HG02981 (cell line): ENCODE measurements at regions not wholly inside any gene's neighbourhood (a gene's known extent, or its start where the extent isn't known, plus 50 kb on each side); places are given as distances from the start of the nearest gene placed in this dataset.

Source experiments
- ATAC-seq: cut with Tn5 transposase; IDR thresholded peaks from one replicate; pipeline ENCODE4 v1.9.1; 2021; ENCODE audit warnings: mild to moderate bottlenecking, moderate library complexity; ENCODE audit not compliant: unreplicated experiment

DNA sequence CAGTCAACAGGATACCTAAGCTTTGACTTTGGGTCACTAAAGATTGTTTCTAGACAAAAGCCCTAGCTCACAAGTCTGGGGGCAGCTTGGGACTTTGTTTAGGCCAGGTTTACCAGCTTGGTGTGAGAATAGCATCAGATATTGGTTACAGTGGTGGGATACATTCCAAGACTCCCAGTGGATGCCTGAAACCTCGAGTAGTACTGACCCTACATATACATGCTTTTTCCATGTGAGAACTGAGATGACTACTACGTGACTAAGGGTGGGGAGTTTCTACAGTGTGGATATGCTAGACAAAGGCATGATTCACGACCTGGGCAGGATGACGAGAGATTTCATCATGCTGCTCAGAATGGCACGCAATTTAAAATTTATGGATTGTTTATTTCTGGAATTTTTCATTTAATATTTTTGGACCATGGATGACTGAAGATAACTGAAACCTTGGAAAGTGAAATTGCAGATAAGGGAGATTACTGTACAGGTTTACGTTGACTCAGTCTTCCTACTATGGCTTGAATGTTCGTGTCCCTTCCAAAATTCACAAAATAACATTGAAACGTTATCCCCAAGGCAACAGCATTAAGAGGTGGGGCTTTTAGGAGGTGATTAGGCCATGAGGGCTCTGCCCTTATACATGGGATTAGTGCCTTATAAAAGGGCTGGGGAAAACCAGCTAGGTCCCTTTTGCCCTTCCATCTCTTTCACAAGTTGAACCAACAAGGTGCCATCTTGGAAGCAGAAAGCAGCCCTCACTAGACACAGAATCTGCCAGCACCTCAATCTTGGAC is 50.2 kb upstream of the CTAGE1 start:
- ATAC-seq, result no peak

GRCh38 chr18:22468554-22468891 is 50.8 kb upstream of the CTAGE1 start:
- no peak for ATAC-seq

DNA sequence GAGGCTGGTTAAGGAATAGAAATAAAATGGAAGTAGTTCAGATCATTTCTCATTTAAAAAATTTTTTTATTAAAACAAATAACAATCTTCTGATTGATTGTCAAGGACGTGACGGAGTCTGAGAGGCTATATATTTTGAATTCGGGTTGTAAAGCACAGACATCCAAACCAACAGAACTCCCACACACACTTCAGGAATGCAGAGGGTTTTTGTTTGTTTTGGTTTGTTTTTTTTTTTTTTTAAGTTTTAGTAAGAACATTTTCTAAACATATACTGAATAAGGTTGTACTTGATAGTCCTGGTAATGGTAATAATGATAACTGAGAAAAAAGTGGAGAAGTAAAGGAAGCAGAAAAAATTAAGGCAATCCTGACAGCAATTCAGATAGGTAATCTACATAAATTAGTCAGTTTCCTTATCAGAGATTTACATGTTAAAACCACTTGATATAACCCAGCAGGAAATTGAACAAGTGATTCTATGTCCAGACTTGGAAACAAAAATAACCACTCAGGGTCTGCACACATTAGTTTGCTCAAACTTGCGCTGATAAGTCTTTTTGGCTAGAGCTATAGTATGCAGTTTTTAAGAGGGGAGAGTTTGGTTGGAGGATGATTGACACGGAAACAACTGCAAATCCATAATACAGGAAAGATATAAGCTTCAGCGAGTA is 51.5 kb upstream of the CTAGE1 start:
- no peak for ATAC-seq

DNA sequence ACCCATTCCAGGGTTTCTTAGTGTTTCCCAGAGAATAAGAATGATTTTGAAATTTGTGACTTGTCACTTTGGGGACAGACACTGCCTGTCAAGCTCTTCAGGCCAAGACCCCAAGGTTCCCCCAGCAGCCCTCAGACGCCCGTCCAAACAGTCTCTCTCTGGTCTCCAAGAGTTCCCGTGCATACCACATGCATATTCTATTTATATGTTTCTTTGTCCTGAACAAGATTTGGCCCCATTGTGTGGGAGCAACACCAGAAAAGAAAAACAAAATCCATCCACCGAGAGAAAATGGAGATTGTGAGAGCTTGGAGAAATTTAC is 52.2 kb upstream of the CTAGE1 start:
- ATAC-seq, result no peak

DNA sequence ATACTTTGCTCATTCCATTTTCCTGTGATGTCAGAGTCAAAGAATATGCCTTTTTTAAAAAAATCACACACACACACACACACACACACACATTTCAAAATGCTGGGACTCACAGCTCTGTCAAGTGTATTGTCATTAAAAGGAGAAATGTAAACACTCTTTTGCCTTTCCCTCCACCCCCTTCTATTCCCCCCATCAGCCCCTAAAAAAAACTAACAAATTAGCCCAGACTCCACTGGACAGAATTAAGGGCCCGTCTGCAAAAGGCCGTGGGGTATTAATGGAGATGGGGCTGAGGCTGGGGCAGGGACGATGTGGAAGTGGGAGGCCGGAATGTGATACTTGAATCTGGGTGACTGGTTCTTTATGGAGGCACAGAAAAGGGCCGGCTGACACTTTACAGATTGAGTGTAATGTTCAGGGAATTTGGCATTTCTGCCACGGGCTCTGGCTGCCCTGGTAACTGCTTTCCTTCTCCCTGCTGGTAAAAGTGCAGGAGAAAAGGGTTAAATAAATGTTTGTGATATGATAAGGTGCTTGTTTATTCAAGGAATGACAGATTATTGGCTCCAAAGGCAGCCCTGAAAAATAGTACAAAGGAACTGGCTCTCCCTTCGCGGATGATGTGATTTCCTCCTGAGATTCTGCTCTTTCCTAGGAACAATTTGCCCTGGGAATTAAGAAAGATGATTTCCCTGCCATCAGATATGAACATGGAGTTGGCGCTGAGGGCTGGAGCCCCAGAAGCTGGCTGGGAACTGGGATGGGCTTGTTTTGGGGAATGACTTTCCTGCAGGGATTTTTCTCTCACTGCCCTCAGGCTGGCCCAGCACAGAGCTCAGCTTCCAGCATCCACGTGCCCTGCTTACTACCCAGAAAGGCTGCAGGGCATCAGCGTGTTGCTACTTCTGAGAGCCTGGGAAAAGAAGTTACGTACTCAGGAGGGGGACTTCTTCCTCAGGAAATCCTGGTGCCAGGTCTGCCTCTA is 52.8 kb upstream of the CTAGE1 start:
- no peak for ATAC-seq

DNA sequence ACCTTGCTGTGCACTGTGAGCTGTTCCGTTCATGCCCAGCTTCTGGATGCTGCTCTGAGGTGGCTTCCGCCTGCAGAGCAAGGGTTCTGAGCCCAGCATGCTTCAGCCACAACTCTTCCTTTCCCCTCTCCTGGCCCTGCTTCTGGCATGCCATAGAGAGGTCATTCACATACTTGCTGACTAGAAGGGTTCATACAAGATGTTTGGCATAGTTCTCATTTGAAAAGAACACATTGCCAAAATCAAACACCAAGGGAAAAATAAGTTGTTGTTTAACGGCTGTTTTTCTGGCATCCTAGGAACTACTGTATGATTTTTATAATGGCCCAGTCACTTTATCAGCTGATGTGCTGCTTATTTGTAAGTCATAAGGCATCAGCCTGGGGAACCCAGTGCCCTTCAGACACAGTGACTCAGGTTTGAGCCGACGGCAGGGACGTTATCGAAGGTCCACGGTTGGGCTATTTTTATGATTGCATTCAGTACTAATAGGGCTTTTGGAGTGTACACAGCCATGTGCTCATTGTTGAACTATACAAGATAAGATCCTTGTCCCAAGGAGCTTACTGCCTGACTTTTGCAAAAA is 53.9 kb upstream of the CTAGE1 start:
- ATAC-seq, result no peak

DNA sequence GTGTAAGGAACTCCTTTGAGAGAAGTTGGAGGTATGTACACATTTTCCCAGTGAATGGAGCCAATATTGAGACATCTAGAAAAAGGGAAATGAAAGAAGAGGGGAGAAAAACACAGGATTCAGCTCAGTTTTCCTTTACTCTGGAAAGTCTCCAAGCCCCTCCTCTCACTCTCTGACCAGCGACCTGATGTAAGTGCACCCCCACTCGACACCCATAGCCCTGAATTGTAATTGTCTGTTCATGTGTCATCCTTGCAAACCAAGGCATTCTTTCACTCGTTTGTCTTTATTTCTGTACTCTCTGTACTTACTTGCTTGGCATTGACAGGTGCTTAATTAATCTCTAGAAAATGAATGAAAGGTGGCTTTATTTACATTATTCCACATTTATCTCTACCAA is 55.7 kb upstream of the CTAGE1 start:
- ATAC-seq, result no peak

- ATAC-seq, result no peak
These were observed 57.8 kb upstream of the CTAGE1 start for GRCh38 chr18:22475426-22476100.

DNA sequence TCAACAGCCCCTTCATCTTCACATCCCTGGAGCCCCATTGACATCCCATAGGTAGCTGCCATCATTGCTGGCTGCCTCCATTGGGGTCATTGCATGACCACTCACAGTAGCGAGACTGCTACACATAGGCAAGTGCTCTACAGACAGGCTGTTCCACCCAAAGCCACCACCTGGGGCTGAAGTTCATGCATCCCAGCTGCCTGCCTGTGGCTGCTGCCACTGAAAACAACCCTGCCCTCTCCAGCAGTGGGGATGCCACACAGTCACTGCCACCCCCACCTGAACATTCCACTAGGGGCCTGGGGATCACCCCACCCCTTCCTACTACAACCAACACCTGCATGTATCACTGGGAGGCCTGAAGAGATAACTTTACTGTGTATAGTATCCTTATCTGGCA is 59.5 kb upstream of the CTAGE1 start:
- no peak for ATAC-seq

- ATAC-seq, result no peak
These were observed 65.2 kb upstream of the CTAGE1 start for GRCh38 chr18:22482948-22483347.

DNA sequence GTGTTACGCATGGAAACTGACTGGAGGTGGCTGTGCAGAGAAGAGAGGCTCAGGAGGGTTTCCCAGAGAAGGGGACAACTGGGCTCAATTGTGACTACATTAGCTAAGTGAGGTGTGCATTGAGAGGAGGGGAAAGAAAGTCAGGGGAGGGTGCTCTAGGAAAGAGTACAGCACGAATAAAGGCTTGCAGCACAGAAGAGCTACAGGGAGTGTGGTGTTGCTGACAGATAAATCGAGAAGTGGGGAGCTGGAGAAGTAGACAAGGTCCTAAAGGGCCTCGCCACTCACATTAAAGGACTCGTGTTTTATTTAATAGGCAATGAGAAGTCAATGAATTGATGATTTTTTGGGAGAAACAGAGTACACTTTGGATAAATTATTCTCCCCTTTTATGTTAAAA is 65.7 kb upstream of the CTAGE1 start:
- no peak for ATAC-seq

DNA sequence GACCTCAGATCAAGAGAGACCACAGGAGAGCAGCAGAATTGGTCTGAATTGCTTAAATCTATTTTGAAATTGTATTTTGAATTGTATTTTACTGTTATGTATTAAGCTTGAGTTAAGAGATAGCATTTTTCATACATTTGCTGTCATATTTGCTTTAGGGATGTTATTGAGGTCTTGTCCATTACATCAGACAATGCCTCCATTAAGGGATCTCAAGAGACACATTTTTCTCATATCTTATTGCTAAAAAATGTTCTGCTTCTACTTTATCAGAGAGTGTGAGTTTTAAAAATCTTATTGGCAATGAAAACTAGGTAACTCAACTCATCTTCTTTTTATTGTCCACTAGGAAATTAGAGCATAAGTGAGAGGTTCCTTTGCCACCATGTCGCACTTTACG is 66.8 kb upstream of the CTAGE1 start:
- no peak for ATAC-seq

DNA sequence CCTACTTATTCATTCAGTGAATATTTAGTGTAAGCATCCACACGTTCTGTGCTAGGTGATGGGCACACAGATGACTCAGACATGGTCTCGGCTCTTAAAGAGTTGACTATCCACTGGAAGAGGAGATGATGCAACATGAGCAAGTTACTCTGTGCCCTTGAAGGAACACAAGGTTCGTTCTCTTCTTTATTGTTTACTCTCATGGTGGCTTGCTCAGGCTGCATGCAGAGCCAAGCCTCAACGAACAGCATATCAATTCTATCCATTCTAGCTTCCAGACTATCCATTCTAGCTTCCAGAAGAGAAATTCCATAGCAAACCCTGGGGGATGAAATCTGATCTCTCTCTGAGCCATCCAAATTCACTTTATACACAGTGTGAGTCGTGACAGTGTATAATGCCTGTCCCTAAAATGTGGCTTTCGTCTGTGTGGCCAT is 68.1 kb upstream of the CTAGE1 start:
- no peak for ATAC-seq

DNA sequence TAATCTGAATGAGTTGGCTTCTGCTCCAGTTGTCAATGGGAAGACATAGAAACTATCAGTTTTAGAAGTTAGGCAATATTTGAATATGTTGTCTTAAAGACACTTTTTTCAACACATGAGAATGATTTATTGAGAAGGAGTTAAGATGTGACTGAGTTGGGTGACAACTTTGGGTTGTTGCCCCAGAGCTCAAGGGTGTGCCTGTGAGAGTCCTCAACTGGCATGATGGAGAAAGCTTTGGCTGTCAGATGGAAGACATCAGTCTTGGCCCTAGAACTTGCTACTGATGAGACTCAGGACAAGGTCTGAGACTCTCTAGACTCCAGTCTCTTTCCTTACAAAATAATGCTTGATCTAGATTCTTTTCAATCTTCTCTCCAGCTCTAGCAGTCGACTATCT is 69.0 kb upstream of the CTAGE1 start:
- no peak for ATAC-seq

GRCh38 chr18:22488554-22488953 is 70.8 kb upstream of the CTAGE1 start:
- ATAC-seq, result no peak

- ATAC-seq, result no peak
These were observed 72.0 kb upstream of the CTAGE1 start for GRCh38 chr18:22489704-22490103.

GRCh38 chr18:22490429-22490846 is 72.7 kb upstream of the CTAGE1 start:
- no peak for ATAC-seq

- ATAC-seq, result no peak
These were observed 75.5 kb upstream of the CTAGE1 start for GRCh38 chr18:22493255-22493654.

GRCh38 chr18:22493940-22494339 is 76.2 kb upstream of the CTAGE1 start:
- no peak for ATAC-seq

- ATAC-seq, result no peak
These were observed 77.1 kb upstream of the CTAGE1 start for GRCh38 chr18:22494771-22495170.

- no peak for ATAC-seq
These were observed 81.7 kb upstream of the CTAGE1 start for GRCh38 chr18:22499421-22499820.
